SW 1271 (cell line): ENCODE measurements at regions not wholly inside any gene's neighbourhood (a gene's known extent, or its start where the extent isn't known, plus 50 kb on each side); places are given as distances from the start of the nearest gene placed in this dataset.

Experiments used
- DNase-seq, 2 experiments: peaks; one replicate each; lab custom pipeline; 2025; lab: John Stamatoyannopoulos, UW

DNA sequence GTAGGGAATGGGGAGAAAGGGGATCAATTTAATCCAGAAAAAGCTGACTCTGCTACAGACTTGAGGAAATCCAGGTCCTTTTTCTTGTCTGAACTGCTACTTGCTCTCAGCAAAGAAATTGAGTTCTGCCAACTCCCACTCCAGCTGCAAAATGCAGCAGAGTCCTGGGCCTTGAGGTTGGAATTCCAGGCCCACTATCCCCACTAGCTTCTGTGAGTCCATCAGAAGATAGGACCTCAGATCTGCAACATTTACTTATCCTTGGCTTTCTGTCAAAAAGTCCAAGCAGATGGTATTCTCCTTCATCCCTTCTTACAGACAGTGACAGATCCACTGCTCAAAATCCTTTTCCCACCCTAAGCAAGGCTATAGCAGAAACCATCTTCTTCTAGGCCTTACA, 219.2 kb downstream of the ARHGAP12 start:
- DNase-seq = no peak

DNA sequence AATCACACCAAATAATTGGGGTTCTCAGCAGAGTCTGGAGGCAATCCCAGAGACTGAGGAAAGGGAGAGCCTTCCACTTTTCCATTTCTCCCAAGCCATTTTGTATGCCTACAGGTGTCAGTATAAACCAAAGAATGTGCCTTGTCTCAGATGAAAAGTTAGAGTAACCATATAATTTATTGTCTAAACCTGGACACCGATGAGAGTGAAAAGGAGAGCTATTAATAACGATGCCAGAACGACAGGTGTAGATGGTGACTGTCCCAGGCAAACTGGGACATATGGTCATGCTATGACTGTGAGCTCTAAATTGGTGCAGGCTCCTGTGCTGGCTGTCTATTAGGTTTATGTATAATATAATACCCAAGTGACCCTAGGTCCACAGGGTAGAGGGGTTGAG, 219.6 kb downstream of the ARHGAP12 start:
- DNase-seq = peak in 1 of 2 experiments; percentile 28

DNA sequence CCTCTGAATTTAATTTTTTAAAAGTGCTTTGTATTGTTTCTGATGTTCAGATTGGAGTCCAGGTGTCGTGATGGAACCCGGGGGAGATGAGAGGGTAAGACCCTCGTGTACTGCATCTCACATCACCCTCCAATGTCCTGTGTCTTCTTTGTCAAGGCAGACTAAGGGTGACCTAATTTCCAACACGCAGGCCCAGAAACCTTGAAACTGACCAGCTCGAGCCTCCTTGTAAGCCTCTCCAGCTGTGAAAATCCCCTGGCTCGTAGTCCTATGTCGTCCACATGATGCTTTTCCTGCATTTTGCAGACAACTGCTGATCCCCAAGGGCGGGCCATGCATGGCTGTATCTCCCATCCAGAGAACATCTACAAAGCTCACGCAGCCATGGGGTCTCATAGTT, 220.2 kb downstream of the ARHGAP12 start:
- no peak for DNase-seq

DNA sequence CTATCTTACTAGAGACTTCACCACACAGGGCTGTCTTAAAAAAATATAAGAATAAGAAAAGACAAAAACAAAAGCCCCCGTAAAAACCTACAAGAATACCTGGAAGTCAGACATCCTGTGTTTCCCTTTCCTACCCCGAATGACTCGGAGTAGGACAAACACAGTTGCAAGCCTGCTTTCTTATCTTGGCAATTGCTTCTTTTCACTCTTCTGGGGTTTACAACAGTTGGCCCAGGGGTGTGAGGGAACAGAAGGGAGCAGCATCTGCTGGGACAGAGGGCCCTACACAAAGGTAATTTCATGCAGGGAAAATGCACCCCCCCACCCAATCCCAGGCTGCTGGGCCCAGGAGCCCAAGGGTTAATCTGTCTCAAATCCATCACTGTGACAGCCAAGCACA, 220.6 kb downstream of the ARHGAP12 start:
- DNase-seq = no peak

DNA sequence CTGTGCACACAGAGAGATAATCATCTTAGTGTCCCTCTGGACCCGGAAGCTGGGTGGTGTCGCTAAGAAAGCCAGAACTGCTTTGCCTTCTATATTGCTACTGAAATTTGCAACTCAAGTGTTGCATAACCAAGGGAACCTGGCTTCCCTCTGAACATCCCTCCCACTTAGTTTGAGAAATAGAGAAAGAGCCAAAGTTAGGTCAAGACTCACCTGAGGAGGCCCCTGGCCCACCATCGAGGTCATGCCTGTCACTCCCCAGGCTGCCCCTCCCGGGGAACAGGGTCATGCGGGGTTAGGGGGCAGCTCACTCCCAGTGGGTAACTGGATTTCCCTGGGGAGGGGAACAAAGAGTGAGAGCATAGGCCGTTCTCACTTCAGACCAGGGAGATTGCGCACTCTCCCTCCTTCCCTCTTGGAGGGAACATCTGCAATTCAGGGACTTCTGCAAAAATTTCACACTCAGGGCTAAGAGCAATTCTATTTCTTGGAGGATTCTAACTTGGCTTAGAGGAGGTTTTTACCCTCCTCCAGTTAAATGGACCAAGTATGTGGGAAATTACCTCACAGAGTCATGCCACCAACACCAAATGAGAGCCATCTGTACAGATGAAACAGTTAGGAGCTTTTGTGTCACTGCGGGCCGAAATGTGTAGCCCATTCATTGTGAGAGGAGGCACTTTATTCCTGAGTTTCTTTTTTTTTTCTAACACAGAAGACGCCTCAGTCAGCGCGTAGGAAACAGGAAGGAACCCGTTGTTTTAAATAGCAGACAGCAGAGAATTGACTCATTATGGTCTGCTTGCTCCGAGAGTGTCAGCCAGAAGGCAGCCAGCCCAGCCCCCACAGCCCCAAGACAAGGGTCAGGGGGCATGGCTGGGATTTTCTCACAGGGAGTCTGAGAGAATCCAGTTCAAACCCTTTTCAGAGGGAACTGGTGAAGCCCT, 221.3 kb downstream of the ARHGAP12 start:
- DNase-seq = no peak

DNA sequence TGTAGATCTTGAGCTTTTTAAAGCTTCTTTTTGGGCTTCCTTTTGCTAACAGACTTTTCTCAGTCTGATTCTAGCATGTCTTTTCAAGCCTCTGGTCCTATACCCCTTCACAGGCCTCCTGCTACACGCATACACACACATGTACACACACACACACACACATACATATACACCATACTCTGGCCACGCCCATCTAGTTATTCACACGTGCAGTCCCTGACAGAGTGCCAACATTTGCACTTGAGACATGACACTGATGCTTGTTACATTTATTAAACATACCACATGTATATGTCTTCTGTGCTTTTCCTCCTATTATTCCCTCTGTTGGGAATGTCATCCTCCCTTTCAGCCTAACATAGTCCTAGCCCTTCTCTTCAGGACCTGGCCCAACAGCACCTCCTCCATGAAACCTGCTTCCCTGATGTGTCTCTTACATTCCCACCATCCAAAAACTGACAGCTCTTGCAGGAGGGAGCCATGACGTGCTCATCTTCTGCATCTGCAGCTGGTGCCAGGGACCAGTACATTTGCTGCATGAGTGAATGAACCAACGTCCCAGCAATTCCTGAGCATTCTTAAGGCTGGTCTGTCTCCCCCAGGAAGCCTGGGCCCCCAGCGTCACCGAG, 222.1 kb downstream of the ARHGAP12 start:
- no peak for DNase-seq

DNA sequence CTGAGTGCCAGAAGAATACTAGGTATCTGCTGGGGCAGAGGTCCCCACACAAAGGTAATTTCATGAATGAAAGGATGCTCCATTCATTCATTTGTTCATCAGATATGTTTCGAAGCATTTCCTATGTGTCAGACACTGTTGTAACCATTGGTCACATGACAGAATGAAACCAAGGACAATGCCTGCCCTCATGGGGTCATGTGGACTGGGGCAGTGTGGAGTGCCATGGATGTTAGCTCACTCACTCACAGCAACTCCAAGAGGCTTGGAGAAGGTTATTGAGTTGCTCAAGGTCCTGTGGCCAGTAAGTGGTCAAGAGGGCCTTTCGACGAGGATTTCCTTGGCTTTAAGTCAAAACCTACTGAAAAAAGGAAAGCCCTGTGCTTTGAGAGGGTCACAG, 223.5 kb downstream of the ARHGAP12 start:
- no peak for DNase-seq

DNA sequence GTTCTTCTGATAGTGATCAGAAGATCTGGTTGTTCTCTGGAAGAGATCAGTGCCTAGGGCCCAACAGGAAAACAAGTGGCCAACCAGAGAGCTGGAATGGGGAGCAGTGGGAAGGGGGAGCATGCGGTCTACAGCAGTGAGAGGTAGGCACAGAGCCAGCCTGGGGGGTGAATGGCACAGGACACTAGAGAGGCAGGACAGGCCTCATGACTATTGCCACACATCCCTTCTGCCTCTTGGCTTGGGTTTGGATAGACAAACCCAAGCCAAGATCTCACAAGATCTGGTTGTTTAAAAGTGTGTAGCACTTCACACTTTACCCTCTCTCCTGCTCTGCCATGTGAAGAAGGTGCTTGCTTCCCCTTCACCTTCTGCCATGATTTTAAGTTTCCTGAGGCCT, 224.4 kb downstream of the ARHGAP12 start:
- DNase-seq = no peak

DNA sequence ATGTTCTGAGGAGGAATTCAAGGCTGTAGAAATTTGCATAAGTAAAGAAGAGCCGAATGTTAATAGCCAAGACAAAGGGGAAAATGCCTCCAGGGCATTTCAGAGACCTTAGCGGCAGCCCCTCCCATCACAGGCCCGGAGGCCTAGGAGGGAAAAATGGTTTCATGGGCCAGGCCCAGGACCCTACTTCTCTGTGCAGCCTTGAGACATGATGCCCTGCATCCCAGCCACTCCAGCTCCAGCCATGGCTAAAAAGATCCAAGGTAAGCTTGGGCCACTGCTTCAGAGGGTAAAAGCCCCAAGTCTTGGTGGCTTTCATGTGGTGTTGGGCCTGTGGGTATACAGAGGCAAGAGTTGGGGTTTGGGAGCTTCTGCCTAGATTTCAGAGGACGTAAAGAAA, 225.7 kb downstream of the ARHGAP12 start:
- DNase-seq = no peak

DNA sequence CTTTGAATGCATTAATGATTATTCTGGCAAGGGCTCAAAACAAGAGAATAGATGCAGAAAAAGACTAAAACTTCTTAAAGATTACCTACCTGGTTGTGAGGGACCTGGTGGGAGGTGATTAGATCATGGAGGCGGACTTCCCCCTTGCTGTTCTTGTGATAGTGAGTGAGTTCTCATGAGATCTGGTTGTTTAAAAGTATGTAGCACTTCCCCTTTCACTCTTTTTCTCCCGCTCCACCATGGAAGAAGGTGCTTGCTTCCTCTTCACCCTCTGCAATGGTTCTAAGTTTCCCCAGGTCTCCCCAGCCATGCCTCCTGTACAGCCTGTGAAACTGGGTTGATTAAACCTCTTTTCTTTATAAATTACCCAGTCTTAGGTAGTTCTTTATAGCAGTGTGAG, 226.6 kb downstream of the ARHGAP12 start:
- DNase-seq = no peak

DNA sequence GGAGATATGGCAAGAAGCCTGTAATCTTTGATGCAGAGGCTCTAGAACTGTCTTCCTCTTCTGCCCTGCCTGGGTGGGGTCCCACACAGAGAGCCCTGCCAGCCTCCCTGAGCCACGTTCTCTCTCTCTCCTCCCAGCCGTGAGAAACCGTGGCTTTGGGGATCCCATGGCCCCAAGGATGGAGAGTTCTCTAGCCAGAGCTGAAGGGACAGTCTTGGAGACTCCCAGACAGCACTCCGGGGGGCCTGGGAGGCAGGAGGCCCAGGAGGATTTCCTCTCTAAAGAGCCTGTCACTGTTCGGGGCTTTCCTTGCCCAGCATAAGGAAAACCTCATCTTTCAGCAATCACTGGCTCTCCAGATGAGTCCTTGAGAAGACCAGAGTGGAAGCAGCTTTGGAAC, 227.1 kb downstream of the ARHGAP12 start:
- DNase-seq = no peak

DNA sequence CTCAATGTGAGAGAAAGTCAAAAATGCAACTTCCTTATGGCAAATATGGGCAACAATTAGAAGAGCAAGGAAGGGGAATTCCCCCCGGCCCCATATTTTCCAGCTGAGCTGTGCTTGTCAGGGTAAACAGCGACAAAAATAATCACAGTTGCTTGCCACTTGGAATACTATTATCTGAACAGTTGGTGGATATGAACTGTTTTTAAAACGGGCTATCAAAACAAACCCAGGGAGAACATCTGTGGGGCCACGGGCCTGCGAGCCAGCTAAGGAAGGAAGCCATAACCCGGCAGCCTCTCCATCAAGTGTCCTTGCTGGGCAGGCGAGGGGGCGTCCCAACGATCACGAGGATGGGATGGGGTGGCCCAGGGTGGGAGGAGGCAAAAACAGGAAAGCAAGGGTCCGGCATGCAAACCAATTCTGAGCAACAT, 228.4 kb downstream of the ARHGAP12 start:
- no peak for DNase-seq

DNA sequence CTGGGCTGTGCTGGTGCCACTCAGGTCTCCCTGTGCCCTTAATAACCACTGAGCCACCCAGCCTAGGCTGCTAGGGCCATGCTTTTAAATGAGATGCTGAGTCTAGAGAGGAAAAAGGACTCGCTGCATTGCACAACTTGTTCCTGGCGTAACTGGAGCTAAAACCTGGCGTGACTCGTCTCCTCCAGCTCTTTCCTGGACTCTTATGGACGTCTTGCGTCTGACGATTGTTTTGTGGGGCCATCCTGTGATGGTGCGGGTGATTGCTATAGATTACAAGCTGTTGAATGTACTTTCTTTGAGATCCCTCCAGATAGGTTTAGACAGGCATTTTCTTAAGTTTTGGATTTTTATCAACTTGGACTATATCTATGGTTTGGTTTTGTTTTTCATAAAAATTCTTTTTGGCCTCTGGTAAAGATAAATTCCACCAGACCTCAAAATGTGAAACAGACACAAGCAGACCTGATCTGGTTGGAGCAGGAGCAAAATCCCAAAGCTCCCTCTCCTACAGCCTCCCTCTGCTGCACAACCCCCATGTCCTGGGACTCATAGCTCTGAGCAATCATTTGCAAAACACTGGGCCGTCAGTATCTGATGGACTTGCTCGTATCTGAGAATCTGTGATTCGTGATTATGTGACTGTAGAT, 230.3 kb downstream of the ARHGAP12 start:
- DNase-seq = no peak

DNA sequence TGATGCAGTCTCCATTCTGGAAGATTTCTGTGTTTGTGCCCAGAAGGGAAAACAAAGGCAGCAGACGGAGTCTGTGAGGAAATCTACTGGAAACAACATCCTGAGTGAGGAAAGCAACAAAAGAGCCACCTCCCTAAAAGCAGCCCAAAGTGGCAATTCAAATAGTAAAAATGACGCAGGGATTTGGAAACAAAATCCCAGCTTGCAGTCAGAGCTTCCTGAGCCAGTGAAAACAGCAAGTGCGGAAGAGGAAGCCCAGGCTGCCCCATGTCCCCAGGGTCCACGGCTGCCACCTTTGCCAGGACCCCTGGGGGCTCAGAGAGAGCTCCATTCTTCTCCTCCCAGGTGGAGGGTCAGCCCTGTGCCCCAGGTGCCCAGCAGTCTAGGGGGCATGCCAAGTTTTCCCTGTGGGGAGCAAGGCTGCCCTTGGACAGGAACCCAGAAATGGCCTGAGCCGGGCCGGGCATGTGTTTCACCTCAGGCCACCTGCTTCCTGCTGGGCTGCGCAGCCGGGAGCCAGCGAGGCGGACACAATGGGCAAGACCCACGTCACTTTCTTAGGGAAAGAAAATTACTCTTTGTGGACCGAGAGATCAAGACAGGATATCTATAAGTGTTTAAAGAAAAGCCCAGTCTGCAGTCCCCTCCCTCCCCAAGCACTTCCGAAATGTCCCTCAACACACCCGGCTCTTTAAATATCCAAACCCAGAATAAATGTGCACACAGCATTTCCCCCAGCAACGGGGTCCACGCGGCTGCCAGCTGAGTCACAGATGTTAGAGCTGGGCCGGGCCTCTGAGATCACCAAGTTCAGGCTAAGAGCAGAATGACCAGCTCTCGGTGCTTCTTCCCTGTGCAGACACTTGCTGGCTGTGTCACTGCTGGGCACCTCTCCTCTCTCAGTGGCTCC, 231.1 kb downstream of the ARHGAP12 start:
- no peak for DNase-seq

DNA sequence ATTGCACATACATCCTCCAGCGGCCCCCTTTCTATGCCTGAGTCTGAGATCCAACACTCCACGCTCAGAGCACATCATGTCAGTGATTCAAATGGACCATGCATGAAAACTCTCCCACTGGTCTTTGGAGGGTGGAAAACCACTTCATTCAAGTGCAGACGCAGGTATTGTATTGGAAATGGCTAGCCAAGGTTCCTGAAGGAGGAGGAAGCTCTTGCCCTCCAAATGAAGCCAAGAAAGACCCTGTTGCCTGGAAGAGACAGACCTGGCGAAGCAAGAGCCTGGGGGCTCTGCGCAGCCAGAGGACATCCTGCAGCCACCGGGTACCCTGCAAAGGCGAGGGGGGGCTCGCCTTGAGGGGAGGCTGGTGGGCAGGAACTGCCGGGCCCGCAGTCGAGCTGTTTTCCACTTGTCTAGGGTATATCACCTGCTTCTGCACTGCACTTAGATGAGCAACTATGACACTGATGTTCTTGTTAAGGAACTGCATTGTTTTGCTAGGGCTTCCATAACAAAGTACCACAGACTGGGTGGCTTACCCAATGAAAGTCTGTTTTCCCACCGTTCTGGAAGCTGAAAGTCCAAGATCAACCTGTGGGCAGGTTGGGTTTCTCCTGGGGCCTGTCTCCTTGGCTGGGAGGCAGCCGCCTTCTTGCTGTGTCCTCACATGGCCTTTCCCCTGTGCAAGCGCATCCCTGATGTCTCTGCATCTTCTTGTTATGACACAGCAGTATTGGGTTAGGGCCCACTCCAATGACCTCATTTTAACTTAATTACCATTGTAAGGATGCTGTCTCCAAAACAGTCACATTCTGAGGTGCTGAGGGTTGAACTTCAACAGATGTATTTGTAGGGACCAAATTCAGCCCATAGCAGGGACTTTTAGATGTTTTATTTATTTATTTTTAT, 233.4 kb downstream of the ARHGAP12 start:
- DNase-seq = no peak

DNA sequence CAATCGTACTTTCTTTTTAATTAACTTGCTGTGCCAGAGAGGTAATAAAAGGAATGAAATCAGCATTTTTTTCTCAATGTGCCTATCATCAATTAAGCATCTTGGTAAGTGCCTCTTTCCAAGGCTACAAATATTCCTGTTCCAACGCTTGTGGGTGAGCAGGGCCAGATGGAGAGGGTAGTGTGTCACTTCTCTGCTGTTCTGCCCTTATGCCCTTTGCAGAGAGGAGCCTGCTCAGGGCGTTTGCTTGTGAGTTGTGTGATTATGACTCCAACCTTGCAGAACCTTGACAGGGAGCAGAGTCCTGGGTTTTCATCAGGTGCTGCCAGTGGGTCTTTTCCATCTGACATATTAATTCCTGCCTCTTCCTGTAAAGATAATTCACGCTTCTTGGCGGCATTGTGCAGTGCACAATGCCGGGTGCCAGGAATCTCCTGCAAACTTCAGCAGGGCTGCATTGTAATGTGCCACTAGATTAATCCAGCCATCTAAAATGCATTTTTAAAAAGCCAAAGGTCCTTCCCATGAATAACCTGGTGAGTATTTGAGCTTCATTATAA, 234.4 kb downstream of the ARHGAP12 start:
- DNase-seq = no peak

DNA sequence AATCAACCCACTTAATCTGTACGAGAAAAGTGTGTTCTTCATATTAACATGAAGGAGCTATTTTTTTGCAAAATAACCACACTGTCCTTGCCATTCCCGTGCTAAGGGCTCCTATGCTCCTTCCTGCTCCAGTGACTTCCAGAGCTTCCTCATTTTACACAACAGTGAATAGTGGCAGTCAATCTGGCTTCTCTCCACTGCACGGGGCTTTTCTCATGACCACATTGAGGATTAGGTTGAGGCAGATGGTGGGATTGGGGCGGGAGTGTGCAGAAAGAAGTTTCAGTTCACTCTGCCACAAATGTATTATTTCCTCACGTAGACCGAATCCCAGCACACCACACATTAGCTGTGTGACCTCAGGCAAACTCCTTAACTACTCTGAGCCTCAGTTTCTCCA, 235.1 kb downstream of the ARHGAP12 start:
- DNase-seq = no peak

DNA sequence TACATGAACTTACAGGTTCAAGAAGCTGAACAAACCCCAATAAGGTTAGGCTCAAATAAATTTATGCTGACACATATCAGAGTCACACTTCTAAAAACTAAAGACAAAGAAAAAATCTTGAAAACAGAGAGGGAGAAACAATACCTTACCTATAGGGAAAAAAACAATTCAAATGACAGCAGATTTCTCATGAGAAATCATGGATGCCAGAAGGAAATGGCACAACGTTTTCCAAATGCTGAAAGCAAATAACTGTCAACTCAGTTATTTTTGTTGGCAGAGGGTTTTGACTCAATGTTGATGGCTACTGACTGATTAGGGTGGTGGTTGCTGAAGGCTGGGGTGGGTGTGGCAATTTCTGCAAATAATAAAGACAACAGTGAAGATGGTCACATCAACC, 239.4 kb downstream of the ARHGAP12 start:
- no peak for DNase-seq

DNA sequence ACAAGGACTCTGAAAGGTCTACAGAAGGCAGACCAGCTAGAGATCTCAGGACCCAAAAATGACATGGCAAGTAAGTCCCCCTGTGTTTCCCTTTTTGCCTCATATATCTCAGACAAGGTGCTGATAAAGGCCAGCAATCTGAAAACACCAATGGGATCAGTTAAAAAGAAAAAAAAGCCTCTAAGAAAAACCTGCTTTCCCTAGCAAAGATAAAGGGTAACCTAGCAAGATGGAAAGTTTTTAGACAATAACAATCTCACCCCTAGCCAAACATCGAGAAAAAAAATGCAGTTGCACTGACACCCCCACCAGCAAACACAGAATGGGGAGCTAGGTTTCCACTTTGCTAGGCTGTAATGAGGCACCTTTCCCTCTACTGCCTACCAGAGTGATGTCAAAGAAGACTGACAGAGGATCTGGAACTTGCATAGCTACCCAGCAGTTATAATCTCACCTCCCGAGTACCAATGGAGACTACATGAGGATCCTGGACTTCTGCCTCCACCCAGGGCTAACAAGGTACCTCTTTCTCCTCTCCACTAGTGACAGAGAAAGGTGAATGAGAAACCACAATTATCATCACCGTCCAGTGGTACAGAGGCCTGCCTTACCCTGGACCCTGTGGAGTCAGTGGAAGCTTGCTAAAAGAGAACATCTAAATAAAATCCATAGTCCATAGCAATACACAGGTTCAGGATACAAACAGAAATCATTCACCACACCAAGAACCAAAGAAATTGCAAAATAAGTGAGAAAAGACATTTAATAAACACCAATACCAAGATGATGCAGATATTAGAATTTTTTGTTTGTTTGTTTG, 240.8 kb downstream of the ARHGAP12 start:
- no peak for DNase-seq

DNA sequence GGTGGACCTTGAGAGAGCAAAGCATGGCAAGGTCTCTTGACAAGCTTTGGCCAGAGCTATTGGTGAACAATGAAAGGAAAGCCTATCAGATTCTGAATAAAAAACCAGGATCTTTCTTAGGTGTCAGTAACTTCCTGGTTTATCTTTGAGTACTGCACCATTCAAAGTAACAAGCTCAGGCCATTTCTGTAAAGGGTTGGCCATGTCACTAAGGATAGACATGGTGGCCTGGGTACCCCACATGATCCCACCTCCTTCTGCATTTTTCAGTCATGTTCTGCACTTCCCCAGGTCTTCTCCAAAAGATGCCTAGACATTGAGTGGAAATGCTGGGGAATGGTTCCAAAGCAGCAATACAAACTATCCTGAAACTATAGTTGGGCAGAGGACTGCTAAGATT, 242.0 kb downstream of the ARHGAP12 start:
- no peak for DNase-seq
